HG02571 (cell line): ENCODE measurements at regions not wholly inside any gene's neighbourhood (a gene's known extent, or its start where the extent isn't known, plus 50 kb on each side); places are given as distances from the start of the nearest gene placed in this dataset.

Source experiments
- ATAC-seq: cut with Tn5 transposase; IDR thresholded peaks from one replicate; pipeline ENCODE4 v1.9.1; 2021; ENCODE audit warnings: mild to moderate bottlenecking, moderate library complexity; ENCODE audit not compliant: unreplicated experiment

GRCh38 chr7:115719963-115720362, 310.6 kb downstream of the TFEC start:
- no peak for ATAC-seq

DNA sequence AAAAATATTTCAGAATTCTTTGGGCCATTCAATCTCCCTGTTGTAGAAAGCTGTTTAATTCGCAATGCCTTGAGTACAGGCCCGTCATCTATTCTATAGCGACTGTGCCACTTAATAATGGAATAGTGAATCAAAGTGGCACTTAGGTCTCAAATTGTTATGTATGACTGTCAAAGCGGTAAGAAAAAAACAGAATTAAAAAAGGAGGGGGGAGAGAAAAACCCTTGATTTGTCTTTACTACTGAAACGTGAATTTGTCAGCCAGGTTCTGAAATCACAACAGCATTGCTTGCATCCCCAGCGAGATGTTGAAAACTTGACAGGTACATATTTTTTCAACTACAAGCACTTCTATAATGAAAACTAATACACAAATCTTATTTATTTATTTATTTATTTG, 320.9 kb downstream of the TFEC start:
- ATAC-seq = no peak

- ATAC-seq = no peak
Measured at GRCh38 chr7:115708013-115708341, 322.6 kb downstream of the TFEC start.

DNA sequence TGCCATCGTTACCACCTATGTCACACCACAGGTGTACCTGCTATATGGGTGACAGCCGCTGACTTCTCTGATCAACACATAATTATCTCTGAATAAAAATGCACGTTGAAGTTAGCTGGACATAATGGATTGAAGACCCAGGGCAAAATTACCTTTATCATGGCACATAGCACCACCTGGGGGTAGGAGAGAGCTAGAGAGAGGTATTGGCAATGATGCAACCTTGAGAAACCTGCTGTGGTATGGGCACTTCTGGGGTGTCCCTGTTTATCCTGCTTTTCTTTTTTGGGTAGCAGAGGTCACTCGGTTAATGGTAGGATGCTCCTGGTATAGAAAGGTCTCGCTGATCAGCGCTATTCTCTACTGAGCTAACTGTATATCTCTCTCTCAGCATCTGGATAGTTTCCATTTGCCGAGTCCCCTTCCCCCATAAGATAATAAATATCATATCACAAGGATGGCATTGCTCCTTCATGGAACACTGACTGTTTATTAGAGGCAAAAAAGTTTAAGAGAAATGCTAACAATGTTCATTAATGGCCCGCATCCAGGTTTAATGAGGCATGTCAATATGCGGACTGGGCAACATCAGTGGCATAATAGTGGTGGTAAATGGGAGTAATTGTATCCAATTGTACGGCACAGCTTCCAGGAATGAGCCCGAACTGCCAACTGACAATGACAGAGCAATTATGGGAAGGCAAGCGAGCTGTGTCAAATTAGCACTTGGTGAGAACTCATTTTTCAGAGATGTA, 323.1 kb downstream of the TFEC start:
- ATAC-seq = no peak

DNA sequence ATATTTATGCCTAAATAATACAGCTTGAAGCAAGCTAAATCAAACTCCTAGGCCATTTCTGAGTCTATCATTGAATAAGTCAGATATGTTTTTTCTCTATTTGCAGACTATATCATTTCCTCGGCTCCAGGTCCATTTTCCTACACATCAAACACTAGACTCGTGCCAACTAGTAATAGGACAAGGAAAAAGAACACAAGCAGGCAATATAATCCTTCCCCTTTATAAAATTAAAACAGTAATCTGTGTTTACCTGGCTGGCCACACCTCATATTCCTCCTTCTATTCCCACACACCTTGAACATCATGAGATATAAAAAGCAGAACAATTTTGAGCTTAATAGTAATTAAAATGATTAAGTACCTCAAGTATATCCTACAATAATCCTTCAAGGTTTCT, 325.7 kb downstream of the TFEC start:
- no peak for ATAC-seq

GRCh38 chr7:115701141-115701540, 329.4 kb downstream of the TFEC start:
- ATAC-seq = no peak

DNA sequence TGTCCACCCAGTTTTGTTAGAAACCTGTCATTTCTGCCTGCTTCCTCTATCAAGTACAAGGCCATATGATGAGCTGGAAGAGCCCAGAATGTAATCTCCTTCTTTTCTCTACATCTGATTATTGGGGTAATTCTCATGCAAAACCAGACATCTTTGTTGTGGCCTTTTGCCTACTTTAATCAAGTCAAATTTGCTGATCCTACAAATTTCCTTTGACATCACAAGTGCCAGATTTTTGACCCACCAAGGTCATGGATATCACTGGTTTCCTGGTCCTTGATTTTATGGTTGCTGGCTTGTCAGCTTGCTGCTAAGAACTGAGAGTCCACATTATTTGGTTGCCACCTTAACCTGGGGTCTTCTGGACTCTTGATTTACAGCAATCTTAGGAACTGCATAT, 336.1 kb downstream of the TFEC start:
- no peak for ATAC-seq

DNA sequence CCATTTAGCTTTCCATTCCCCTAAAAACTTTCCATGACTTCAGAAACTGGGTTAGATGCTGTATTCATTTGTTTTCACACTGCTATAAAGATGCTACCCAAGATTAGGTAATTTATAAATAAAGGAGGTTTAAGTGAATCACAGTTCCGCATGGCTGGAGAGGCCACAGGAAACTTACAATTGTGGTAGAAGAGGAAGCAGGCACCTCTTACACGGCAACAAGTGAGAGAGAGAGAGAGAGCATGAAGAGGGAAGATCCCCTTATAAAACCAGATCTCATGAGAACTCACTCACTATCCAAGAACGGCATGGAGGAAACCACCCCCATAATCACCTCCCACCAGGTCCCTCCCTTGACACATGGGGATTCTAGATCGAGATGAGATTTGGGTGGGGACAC, 336.8 kb downstream of the TFEC start:
- no peak for ATAC-seq

GRCh38 chr7:115689941-115690340, 340.6 kb downstream of the TFEC start:
- no peak for ATAC-seq

DNA sequence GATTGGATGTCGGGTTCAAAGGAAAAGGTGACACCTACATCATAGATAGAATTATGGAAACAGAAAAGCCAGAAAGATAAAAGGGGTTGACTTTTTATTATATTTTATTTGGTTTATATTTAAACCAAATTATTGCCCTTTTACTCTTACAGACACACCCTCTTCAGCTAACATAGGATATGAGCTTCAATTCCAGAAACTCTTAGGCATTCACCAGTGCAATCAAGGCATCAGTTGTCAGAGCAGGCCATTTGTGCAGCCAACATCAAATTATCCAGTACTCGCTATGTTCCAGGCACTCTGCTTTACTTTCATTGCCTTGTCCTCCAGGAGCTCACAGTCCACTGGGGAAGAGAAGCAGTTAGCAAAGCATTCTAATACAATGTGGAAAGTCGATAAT, 347.5 kb downstream of the TFEC start:
- no peak for ATAC-seq

DNA sequence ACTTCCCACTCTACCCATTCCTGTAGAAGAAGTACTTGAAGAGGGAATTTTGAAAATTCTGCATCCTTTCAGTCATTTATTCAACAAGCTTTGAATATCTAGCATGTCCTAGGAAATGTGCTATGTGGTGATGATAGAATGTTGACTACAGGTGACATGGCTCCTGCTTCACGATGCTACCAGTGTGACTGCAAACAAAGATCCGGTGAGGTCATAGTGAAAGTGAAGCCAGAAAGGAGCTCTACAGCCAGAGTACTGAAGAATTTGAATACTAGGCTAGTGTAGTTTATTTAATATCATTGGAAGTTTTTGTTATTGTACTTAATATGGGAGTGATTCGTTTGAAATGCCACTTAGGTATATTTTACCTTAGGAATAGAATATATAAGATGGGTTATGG, 348.1 kb downstream of the TFEC start:
- ATAC-seq = no peak

- ATAC-seq = no peak
Measured at GRCh38 chr7:115680921-115681320, 349.6 kb downstream of the TFEC start.

DNA sequence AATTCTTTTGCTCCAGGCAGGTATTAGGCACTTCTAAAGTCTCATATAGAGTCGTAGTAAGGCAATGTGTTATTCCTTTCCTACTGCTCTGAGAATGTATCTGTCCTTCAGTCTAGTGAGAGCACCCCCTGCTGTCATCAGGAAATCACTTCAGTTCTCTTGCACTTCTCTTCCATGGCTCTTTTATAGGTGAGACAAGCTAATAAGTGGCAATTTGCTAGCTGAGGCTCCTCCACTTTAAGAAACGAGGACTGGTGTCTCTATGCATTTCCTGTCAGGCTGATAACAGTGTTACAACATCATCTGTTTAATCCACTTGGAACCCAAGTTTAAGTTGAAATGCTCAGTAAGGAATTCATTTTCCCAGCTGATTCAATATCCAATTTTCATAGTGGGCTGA, 350.6 kb downstream of the TFEC start:
- peak; percentile 44 for ATAC-seq

GRCh38 chr7:115679423-115679822, 351.1 kb downstream of the TFEC start:
- no peak for ATAC-seq

GRCh38 chr7:115678086-115678982, 352.2 kb downstream of the TFEC start:
- ATAC-seq = no peak

DNA sequence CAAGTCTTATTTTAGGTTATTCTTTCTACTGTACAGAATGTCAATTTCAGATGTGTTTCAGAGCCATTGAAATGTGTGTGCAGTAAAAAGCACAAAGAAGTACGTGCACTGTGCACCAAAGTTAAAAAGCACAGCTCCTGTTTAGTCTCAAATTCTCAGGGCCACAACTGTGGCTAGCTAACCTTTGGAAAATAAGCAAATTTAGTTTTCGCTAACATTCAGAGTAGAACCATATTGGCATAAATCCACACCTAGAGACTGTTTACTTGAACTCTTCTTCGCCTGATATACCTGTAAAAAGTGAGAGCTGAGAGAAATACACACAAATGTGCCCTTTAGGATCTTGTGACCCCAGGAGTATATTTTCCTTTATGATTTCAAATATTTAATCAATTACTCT, 353.9 kb downstream of the TFEC start:
- no peak for ATAC-seq

DNA sequence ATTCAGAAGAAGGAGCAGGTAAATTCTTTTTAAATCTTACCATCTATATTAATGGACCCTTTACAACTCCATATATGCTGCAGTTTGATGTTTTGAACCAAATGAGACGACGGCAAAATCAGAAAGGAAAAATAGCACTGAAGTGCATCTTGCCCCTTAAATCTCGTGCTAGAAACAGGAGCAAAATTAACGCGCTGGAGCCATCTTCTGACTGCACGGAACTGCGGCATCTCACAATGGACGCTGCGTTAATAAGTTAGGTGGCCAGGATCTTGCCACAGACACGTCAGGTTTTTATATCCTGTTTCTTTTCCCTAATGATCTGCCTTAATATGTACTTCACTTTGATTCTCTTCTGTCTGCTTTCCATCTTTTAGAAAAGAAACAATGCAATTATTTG, 354.5 kb downstream of the TFEC start:
- ATAC-seq = no peak

DNA sequence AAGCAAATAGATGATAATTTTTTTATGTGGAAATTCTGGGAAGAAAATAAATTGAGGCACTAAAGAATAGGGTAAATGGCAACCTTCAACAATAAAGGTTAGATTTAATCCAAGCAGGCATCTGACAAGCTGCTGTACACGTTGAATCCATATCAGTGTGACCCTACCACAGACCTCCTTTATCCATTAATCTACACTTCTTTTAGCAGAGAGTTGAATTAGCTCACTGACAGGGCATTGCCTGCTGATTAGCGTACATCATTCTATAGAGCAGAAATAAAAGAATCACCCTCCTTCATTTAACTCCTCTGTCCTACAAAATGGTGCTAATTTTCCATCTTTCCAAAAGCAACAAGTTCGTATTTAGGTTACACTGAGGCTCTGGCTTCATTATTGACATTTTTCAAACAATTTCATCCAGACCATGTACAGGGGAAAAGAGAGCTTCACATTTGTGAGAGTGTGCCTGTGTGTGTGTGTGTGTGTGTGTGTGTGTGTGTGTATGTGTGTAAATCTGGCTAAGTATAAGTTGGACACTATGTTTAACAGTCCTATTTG, 356.0 kb downstream of the TFEC start:
- no peak for ATAC-seq

- ATAC-seq = no peak
Measured at GRCh38 chr7:115672024-115672423, 358.5 kb downstream of the TFEC start.

DNA sequence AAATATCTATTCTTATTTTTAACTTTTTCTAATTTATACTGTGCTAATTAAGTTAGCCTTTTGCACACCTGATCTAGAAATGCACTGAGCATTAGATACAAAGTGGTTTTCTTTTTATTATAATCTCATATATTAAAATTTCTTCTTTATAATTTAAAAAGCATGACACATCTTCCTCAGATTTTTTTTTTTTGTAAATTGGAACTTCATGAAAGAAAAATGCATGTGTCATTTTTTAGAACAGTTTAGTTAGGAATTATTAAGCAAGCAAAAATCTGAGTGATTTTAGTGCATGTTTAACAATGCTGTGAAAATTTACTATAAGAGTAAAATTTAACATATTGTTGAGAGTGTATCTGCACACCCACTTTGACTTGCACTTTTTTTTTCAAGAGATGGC, 367.9 kb downstream of the TFEC start:
- ATAC-seq = no peak

DNA sequence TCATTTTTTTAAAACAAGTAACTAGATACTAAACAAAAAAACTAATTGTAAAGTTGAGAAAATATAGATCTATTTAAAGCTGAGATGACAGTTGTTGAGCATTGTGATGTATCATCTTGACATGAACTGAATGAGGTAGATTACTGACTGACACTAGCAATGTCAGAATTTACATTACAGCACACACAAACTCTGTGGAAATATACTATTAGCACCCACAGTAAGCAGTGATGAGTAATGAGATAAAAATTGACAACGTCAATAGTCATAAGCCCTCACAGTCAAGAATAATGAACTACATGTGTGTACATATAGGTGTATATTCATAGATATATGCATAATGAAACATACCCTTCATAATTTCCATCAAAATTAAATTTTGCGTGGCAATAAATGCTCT, 368.4 kb downstream of the TFEC start:
- ATAC-seq = no peak

- no peak for ATAC-seq
Measured at GRCh38 chr7:115658223-115658622, 372.3 kb downstream of the TFEC start.
